Osteoblast (primary cell): ENCODE measurements at regions not wholly inside any gene's neighbourhood (a gene's known extent, or its start where the extent isn't known, plus 50 kb on each side); places are given as distances from the start of the nearest gene placed in this dataset.

ENCODE experiments used
- DNase-seq: peaks from one replicate; pipeline ENCODE4 v3.0.0; 2011; ENCODE audit warnings: low spot score, mixed read lengths; ENCODE audit not compliant: insufficient read length; ENCODE audit errors: missing footprints
- H2AFZ ChIP-seq: 2 replicates; pipeline ENCODE4 v1.6.0; 2011; ENCODE audit warnings: mild to moderate bottlenecking, low read length
- H3K27ac ChIP-seq: 2 replicates; pipeline ENCODE4 v1.5.1; 2011; ENCODE audit warnings: mild to moderate bottlenecking, low read depth, low read length, moderate library complexity
- H3K27me3 ChIP-seq: 2 replicates; pipeline ENCODE4 v1.6.0; 2012; ENCODE audit warnings: mild to moderate bottlenecking, control low read depth, inconsistent platforms, low read length, moderate library complexity; ENCODE audit not compliant: insufficient read depth
- H3K36me3 ChIP-seq: 2 replicates; pipeline ENCODE4 v1.5.1; 2011; ENCODE audit warnings: mild to moderate bottlenecking, low read length, control low read depth, moderate library complexity; ENCODE audit not compliant: insufficient read depth
- H3K4me1 ChIP-seq: 2 replicates; pipeline ENCODE4 v1.5.1; 2011; ENCODE audit warnings: mild to moderate bottlenecking, low read length, control low read depth, moderate library complexity; ENCODE audit not compliant: insufficient read depth
- H3K4me2 ChIP-seq: 2 replicates; pipeline ENCODE4 v1.6.0; 2011; ENCODE audit warnings: mild to moderate bottlenecking, low read length; ENCODE audit not compliant: insufficient read depth
- H3K4me3 ChIP-seq: fragments of 200-600 bp; sonication (generic); 3 replicates; pipeline ENCODE4 v1.5.1; 2012; ENCODE audit warnings: mild to moderate bottlenecking, low read length, inconsistent platforms; ENCODE audit not compliant: insufficient read depth
- H3K79me2 ChIP-seq: 2 replicates; pipeline ENCODE4 v1.6.0; 2012; ENCODE audit warnings: mild to moderate bottlenecking, low read length, control low read depth, inconsistent platforms; ENCODE audit not compliant: insufficient read depth
- H3K9me3 ChIP-seq: 2 replicates; pipeline ENCODE4 v1.5.1; 2011; ENCODE audit warnings: low read depth, low read length, control low read depth
- H4K20me1 ChIP-seq: 2 replicates; pipeline ENCODE4 v1.6.0; 2012; ENCODE audit warnings: mild to moderate bottlenecking, low read length, control low read depth; ENCODE audit not compliant: insufficient read depth
- CTCF ChIP-seq: IDR thresholded peaks from 2 replicates; pipeline ENCODE4 v1.5.1; 2011; ENCODE audit warnings: mild to moderate bottlenecking, low read depth, low read length, moderate library complexity; ENCODE audit errors: extremely low read depth

GRCh38 chr6:40728643-40729042, 141.5 kb upstream of the LRFN2 start:
- no peaks in the 10 kb centered on the region for H3K4me1 ChIP-seq
- no peak for DNase-seq
- H2AFZ ChIP-seq: no peak overlapping the region
- H3K9me3 ChIP-seq: no peaks in the 10 kb centered on the region
- H3K27me3 ChIP-seq: no peaks in the 10 kb centered on the region
- no peaks in the 10 kb centered on the region for H3K36me3 ChIP-seq
- H3K4me3 ChIP-seq: no peak overlapping the region
- H4K20me1 ChIP-seq: no peaks in the 10 kb centered on the region
- TF ChIP-seq CTCF: no peak
- H3K4me2 ChIP-seq: no peak overlapping the region
- no peaks in the 10 kb centered on the region for H3K79me2 ChIP-seq
- no peak overlapping the region for H3K27ac ChIP-seq

- Histone ChIP-seq H3K4me2 (no peak overlapping the region), H3K36me3 (no peaks in the 10 kb centered on the region), H3K79me2 (no peaks in the 10 kb centered on the region), H4K20me1 (no peaks in the 10 kb centered on the region), H2AFZ (no peak overlapping the region), H3K9me3 (no peaks in the 10 kb centered on the region), H3K27ac (no peak overlapping the region), H3K4me1 (no peaks in the 10 kb centered on the region), H3K27me3 (no peaks in the 10 kb centered on the region), H3K4me3 (no peak overlapping the region)
- TF ChIP-seq CTCF: no peak
- DNase-seq: no peak
These were observed 140.1 kb upstream of the LRFN2 start for GRCh38 chr6:40727271-40727670.

GRCh38 chr6:40726853-40727252, 139.7 kb upstream of the LRFN2 start:
- no peaks in the 10 kb centered on the region for H3K27me3 ChIP-seq
- no peak for DNase-seq
- no peak overlapping the region for H2AFZ ChIP-seq
- no peaks in the 10 kb centered on the region for H4K20me1 ChIP-seq
- H3K4me3 ChIP-seq: no peak overlapping the region
- no peak overlapping the region for H3K27ac ChIP-seq
- H3K36me3 ChIP-seq: no peaks in the 10 kb centered on the region
- H3K4me1 ChIP-seq: no peaks in the 10 kb centered on the region
- H3K79me2 ChIP-seq: no peaks in the 10 kb centered on the region
- no peak overlapping the region for H3K4me2 ChIP-seq
- no peaks in the 10 kb centered on the region for H3K9me3 ChIP-seq
- TF ChIP-seq CTCF: no peak

- TF ChIP-seq CTCF: no peak
- Histone ChIP-seq H4K20me1 (no peaks in the 10 kb centered on the region), H3K27me3 (no peaks in the 10 kb centered on the region), H3K36me3 (no peaks in the 10 kb centered on the region), H3K9me3 (no peaks in the 10 kb centered on the region), H3K4me1 (no peaks in the 10 kb centered on the region), H3K27ac (no peak overlapping the region), H3K4me3 (no peak overlapping the region), H3K79me2 (no peaks in the 10 kb centered on the region), H3K4me2 (no peak overlapping the region), H2AFZ (no peak overlapping the region)
- no peak for DNase-seq
These were observed 138.2 kb upstream of the LRFN2 start for GRCh38 chr6:40725390-40725789.
